ENCODE measurements at regions not wholly inside any gene's neighbourhood (a gene's known extent, or its start where the extent isn't known, plus 50 kb on each side); places are given as distances from the start of the nearest gene placed in this dataset.

GRCh38 chr3:187802928-187803259 is 57.6 kb upstream of the BCL6 start:
- TF ChIP-seq ZNF274 (IDR thresholded peaks at IDR 0.05; ENCODE audit: low read depth, low read length), result no peak
- no peak for TF ChIP-seq YY1 (IDR thresholded peaks at IDR 0.05; ENCODE audit: insufficient read depth, insufficient read length)
